Fibroblast of villous mesenchyme (primary cell): ENCODE measurements at regions not wholly inside any gene's neighbourhood (a gene's known extent, or its start where the extent isn't known, plus 50 kb on each side); places are given as distances from the start of the nearest gene placed in this dataset.
"Not testable (repeated sequence)": the region's sequence is repeated elsewhere in the genome, so short reads cannot be mapped to it uniquely, and the experiment has no call there.

ENCODE experiments used
- DNase-seq: peaks from one replicate; pipeline ENCODE4 v3.0.0-alpha.2; 2010; ENCODE audit warnings: low read depth
- H3K4me3 ChIP-seq: 2 replicates; pipeline ENCODE4 v1.5.1; 2011; ENCODE audit warnings: low read depth, mild to moderate bottlenecking, low read length
- TF ChIP-seq, protein P1 (sequence below): IDR thresholded peaks from 2 replicates; pipeline ENCODE4 v1.5.1; 2012; ENCODE audit warnings: low read depth, mild to moderate bottlenecking, low read length; ENCODE audit not compliant: insufficient read depth

GRCh38 chr12:119931402-119931801 is 54.3 kb upstream of the CIT start:
- DNase-seq: no peak
- TF ChIP-seq, protein P1, sequence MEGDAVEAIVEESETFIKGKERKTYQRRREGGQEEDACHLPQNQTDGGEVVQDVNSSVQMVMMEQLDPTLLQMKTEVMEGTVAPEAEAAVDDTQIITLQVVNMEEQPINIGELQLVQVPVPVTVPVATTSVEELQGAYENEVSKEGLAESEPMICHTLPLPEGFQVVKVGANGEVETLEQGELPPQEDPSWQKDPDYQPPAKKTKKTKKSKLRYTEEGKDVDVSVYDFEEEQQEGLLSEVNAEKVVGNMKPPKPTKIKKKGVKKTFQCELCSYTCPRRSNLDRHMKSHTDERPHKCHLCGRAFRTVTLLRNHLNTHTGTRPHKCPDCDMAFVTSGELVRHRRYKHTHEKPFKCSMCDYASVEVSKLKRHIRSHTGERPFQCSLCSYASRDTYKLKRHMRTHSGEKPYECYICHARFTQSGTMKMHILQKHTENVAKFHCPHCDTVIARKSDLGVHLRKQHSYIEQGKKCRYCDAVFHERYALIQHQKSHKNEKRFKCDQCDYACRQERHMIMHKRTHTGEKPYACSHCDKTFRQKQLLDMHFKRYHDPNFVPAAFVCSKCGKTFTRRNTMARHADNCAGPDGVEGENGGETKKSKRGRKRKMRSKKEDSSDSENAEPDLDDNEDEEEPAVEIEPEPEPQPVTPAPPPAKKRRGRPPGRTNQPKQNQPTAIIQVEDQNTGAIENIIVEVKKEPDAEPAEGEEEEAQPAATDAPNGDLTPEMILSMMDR: no peak
- H3K4me3 ChIP-seq: no peak overlapping the region

- DNase-seq: no peak
- TF ChIP-seq, protein P1: no peak
- no peak overlapping the region for H3K4me3 ChIP-seq
These were observed 55.8 kb upstream of the CIT start for GRCh38 chr12:119932921-119933320.

DNA sequence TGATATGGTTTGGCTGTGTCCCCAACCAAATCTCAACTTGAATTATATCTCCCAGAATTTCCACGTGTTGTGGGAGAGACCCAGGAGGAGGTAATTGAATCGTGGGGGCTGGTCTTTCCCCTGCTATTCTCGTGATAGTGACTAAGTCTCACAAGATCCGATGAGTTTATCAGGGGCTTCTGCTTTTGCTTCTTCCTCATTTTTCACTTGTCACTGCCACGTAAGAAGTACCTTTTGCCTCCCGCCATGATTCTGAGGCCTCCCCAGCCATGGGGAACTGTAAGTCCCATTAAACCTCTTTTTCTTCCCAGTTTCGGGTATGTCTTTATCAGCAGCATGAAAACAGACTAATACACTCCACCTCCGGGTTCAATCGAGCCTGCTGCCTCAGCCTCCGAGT is 54.3 kb upstream of the BICDL1 start:
- not testable (repeated sequence) for H3K4me3 ChIP-seq, DNase-seq

GRCh38 chr12:119936705-119937311 is 52.2 kb upstream of the BICDL1 start:
- DNase-seq: no peak
- no peak overlapping the region for H3K4me3 ChIP-seq
- TF ChIP-seq, protein P1: no peak

- peak; percentile 58 for DNase-seq
- no peak overlapping the region for H3K4me3 ChIP-seq
- TF ChIP-seq, protein P1: peak; percentile 88
These were observed 50.9 kb upstream of the BICDL1 start for GRCh38 chr12:119938049-119938667.
